ENCODE measurements at regions not wholly inside any gene's neighbourhood (a gene's known extent, or its start where the extent isn't known, plus 50 kb on each side); places are given as distances from the start of the nearest gene placed in this dataset.

DNA sequence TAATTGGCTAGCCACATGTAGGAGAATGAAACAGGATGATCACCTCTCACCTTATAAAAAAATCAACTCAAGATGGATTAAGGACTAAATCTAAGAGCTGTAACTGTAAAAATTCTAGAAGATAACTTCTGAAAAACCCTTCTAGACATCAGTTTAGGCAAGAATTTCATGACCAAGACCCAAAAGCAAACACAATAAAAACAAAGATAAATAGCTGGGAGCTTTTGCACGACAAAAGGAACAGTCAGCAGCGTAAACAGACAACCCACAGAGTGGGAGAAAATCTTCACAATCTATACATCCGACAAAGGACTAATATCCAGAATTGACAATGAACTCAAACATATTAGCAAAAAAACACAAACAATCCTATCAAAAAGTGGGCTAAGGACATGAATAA is 316.3 kb downstream of the METTL4 start:
- Mint-ChIP-seq H3K4me3 (ENCODE audit: unreplicated experiment) (no peak overlapping the region), H3K4me1 (ENCODE audit: unreplicated experiment) (no peaks in the 10 kb centered on the region), H3K36me3 (ENCODE audit: low read depth, unreplicated experiment) (no peaks in the 10 kb centered on the region), H3K27me3 (ENCODE audit: unreplicated experiment) (no peaks in the 10 kb centered on the region), H3K9me3 (ENCODE audit: unreplicated experiment) (no peaks in the 10 kb centered on the region), H3K27ac (ENCODE audit: unreplicated experiment) (no peak overlapping the region)
- TF ChIP-seq CTCF (IDR thresholded peaks at IDR 0.05; ENCODE audit: unreplicated experiment): no peak
- no peak for DNase-seq (ENCODE audit: low spot score)

GRCh38 chr18:2256577-2256976 is 314.7 kb downstream of the METTL4 start:
- H3K27me3 Mint-ChIP-seq (ENCODE audit: unreplicated experiment): no peaks in the 10 kb centered on the region
- no peak for DNase-seq (ENCODE audit: low spot score)
- no peak overlapping the region for H3K4me3 Mint-ChIP-seq (ENCODE audit: unreplicated experiment)
- TF ChIP-seq CTCF (IDR thresholded peaks at IDR 0.05; ENCODE audit: unreplicated experiment): no peak
- H3K9me3 Mint-ChIP-seq (ENCODE audit: unreplicated experiment): no peaks in the 10 kb centered on the region
- H3K4me1 Mint-ChIP-seq (ENCODE audit: unreplicated experiment): no peaks in the 10 kb centered on the region
- H3K36me3 Mint-ChIP-seq (ENCODE audit: low read depth, unreplicated experiment): no peaks in the 10 kb centered on the region
- H3K27ac Mint-ChIP-seq (ENCODE audit: unreplicated experiment): no peak overlapping the region

DNA sequence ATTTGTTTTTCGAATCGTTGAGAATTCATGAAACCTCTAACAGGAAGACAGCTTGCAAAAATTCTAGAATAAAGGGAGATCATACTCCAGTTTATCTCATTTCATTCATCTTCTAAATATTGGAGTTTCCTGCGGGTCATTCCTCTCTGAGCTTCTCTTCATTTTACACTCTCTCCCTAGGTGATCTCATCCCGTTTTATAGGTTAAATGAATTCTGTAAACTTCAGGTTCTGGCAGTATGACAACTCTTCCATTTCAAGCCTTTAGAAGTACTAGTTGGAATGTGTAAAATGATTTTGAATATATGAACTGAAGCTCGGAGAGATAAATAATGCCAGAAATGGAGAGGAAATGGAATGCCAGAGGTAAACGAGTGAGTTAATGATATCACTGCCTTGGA is 312.4 kb downstream of the METTL4 start:
- Mint-ChIP-seq H3K9me3 (ENCODE audit: unreplicated experiment) (no peaks in the 10 kb centered on the region), H3K36me3 (ENCODE audit: low read depth, unreplicated experiment) (no peaks in the 10 kb centered on the region), H3K27ac (ENCODE audit: unreplicated experiment) (no peak overlapping the region), H3K27me3 (ENCODE audit: unreplicated experiment) (no peaks in the 10 kb centered on the region), H3K4me3 (ENCODE audit: unreplicated experiment) (no peak overlapping the region), H3K4me1 (ENCODE audit: unreplicated experiment) (no peaks in the 10 kb centered on the region)
- no peak for DNase-seq (ENCODE audit: low spot score)
- TF ChIP-seq CTCF (IDR thresholded peaks at IDR 0.05; ENCODE audit: unreplicated experiment): no peak

- Mint-ChIP-seq H3K9me3 (ENCODE audit: unreplicated experiment) (no peaks in the 10 kb centered on the region), H3K4me1 (ENCODE audit: unreplicated experiment) (no peaks in the 10 kb centered on the region), H3K27ac (ENCODE audit: unreplicated experiment) (no peak overlapping the region), H3K36me3 (ENCODE audit: low read depth, unreplicated experiment) (no peaks in the 10 kb centered on the region), H3K4me3 (ENCODE audit: unreplicated experiment) (no peak overlapping the region), H3K27me3 (ENCODE audit: unreplicated experiment) (no peaks in the 10 kb centered on the region)
- no peak for TF ChIP-seq CTCF (IDR thresholded peaks at IDR 0.05; ENCODE audit: unreplicated experiment)
- no peak for DNase-seq (ENCODE audit: low spot score)
Measured at GRCh38 chr18:2263303-2263890, 307.9 kb downstream of the METTL4 start.

DNA sequence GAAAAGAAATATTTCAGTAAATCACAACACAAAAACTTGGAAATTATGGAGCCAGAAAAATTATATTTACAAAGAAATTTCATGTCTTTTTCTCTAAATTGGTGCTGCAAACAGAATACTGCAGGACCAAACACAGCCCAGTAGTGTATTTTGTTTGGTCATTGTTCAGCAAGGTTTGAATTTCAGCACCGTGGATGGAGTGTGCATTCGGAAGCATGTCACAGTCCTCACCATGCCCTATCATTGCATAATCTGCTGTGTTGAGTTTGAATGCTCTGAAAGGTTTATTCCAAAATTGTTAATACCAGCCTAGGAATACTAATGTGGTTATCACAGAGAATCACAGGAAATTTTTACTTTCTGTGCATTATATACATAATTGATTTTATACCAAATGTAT is 296.7 kb downstream of the METTL4 start:
- Mint-ChIP-seq H3K4me3 (ENCODE audit: unreplicated experiment) (no peak overlapping the region), H3K4me1 (ENCODE audit: unreplicated experiment) (no peaks in the 10 kb centered on the region), H3K27ac (ENCODE audit: unreplicated experiment) (no peak overlapping the region), H3K27me3 (ENCODE audit: unreplicated experiment) (peaks cover under 1% of the 10 kb centered on the region), H3K36me3 (ENCODE audit: low read depth, unreplicated experiment) (no peaks in the 10 kb centered on the region), H3K9me3 (ENCODE audit: unreplicated experiment) (no peaks in the 10 kb centered on the region)
- no peak for DNase-seq (ENCODE audit: low spot score)
- TF ChIP-seq CTCF (IDR thresholded peaks at IDR 0.05; ENCODE audit: unreplicated experiment): no peak
